Right lobe of liver (tissue), 6 donors: ENCODE measurements at regions not wholly inside any gene's neighbourhood (a gene's known extent, or its start where the extent isn't known, plus 50 kb on each side); places are given as distances from the start of the nearest gene placed in this dataset.

Experiments
- ATAC-seq, 4 donors: fragments of 200-7000 bp; cut with Tn5 transposase; one replicate each; pipeline ENCODE4 v1.9.1; 2020; ENCODE audit warnings: mild to moderate bottlenecking in 4 of 4, moderate library complexity in 4 of 4
- DNase-seq, 3 donors: peaks; one replicate each; pipeline ENCODE4 v3.0.0-alpha.2; 2020
- H3K27ac ChIP-seq, 3 donors: fragments of 200-600 bp; one replicate each; pipeline ENCODE4 v1.8.0; 2022
- H3K27me3 ChIP-seq, 2 donors: fragments of 200-600 bp; one replicate each; pipeline ENCODE4 v1.8.0; 2022
- H3K36me3 ChIP-seq, 4 donors: fragments of 200-600 bp; sonication (generic) in 1 of 4; one replicate each; pipeline versions ENCODE4 v1.5.1 to v1.8.0; 2017 to 2022; ENCODE audit warnings: control low read depth in 1 of 4
- H3K4me1 ChIP-seq, 4 donors: fragments of 200-600 bp; sonication (generic) in 1 of 4; one replicate each; pipeline versions ENCODE4 v1.5.1 to v1.8.0; 2017 to 2022; ENCODE audit warnings: control low read depth in 1 of 4
- H3K4me3 ChIP-seq, 3 donors: fragments of 200-600 bp; one replicate each; pipeline ENCODE4 v1.8.0; 2022
- H3K9me3 ChIP-seq, 4 donors: fragments of 200-600 bp; sonication (generic) in 1 of 4; one replicate each; pipeline versions ENCODE4 v1.5.1 to v1.8.0; 2017 to 2022; ENCODE audit warnings: control low read depth in 1 of 4
- CTCF ChIP-seq, 4 donors: fragments of 200-600 bp in 3 of 4; fragments of 450-650 bp in 1 of 4; IDR thresholded peaks; one replicate each; pipeline versions ENCODE4 v1.5.1 to v1.8.0; 2016 to 2022; ENCODE audit warnings: antibody characterized with exemption in 4 of 4, mild to moderate bottlenecking in 2 of 4
- POLR2A ChIP-seq: fragments of 450-650 bp; IDR thresholded peaks from one replicate; pipeline ENCODE4 v1.6.1; 2017; ENCODE audit warnings: antibody characterized with exemption, mild to moderate bottlenecking
- WGBS: methylation state at CpG from one replicate; pipeline ENCODE4 v1.1.6; 2018; ENCODE audit warnings: low coverage, low lambda C conversion rate; ENCODE audit not compliant: insufficient coverage; ENCODE audit errors: missing lambda C conversion rate; 5-methylcytosine and 5-hydroxymethylcytosine counted together
- intact Hi-C, 2 donors: fragments of 100-400 bp; cut with DNase I; formaldehyde crosslinking; loops; one replicate each; pipeline versions ENCODE4 v1.11.2 to v1.14.1; 2022
- donor health status: DM: no; HTN: yes; CAD: no.
- donor health status: DM: no; HTN: no; CAD: no.
- donor health status: DM: no; HTN: no; CAD: no.
- donor health status: DM: no; HTN: yes; CAD: no.
- donor health status: DM: no; HTN: yes; CAD: no.

GRCh38 chr22:27269751-27270543 is 531.6 kb downstream of the MN1 start:
- H3K27me3 ChIP-seq = no peaks in the 10 kb centered on the region
- WGBS = 43% methylated on average over 3 of the region's 5 CpGs
- H3K9me3 ChIP-seq = no peaks in the 10 kb centered on the region
- no peak overlapping the region for H3K4me3 ChIP-seq
- TF ChIP-seq POLR2A (no peak), CTCF (IDR thresholded peaks at IDR 0.05) (no peak)
- H3K36me3 ChIP-seq = no peaks in the 10 kb centered on the region
- intact Hi-C loops = no loop called here
- DNase-seq (no peak), ATAC-seq (no peak)
- H3K27ac ChIP-seq = no peak overlapping the region
- H3K4me1 ChIP-seq = no peaks in the 10 kb centered on the region

GRCh38 chr22:27270818-27271510 is 530.6 kb downstream of the MN1 start:
- no peaks in the 10 kb centered on the region for H3K36me3 ChIP-seq
- H3K27ac ChIP-seq = no peak overlapping the region
- no peak overlapping the region for H3K4me3 ChIP-seq
- TF ChIP-seq CTCF (IDR thresholded peaks at IDR 0.05) = no peak
- no peak for TF ChIP-seq POLR2A
- H3K4me1 ChIP-seq = no peaks in the 10 kb centered on the region
- no peaks in the 10 kb centered on the region for H3K9me3 ChIP-seq
- no CpG with 5 or more reads among the region's 18 CpGs for WGBS
- DNase-seq (no peak), ATAC-seq (no peak)
- no peaks in the 10 kb centered on the region for H3K27me3 ChIP-seq
- intact Hi-C loops = no loop called here

GRCh38 chr22:27273436-27273835 is 528.1 kb downstream of the MN1 start:
- WGBS = 22% methylated on average over 8 of the region's 8 CpGs
- Histone ChIP-seq H3K4me3 (no peak overlapping the region), H3K27me3 (no peaks in the 10 kb centered on the region), H3K36me3 (no peaks in the 10 kb centered on the region), H3K9me3 (no peaks in the 10 kb centered on the region), H3K27ac (no peak overlapping the region), H3K4me1 (no peaks in the 10 kb centered on the region)
- DNase-seq (no peak), ATAC-seq (no peak)
- no peak for TF ChIP-seq CTCF (IDR thresholded peaks at IDR 0.05)
- TF ChIP-seq POLR2A = no peak
- intact Hi-C loops = no loop called here

- DNase-seq = no peak
- H3K36me3 ChIP-seq = no peaks in the 10 kb centered on the region
- no peaks in the 10 kb centered on the region for H3K27me3 ChIP-seq
- TF ChIP-seq POLR2A (no peak), CTCF (IDR thresholded peaks at IDR 0.05) (no peak)
- 44% methylated on average over 6 of the region's 10 CpGs for WGBS
- no peaks in the 10 kb centered on the region for H3K4me1 ChIP-seq
- no peak overlapping the region for H3K27ac ChIP-seq
- no peak overlapping the region for H3K4me3 ChIP-seq
- H3K9me3 ChIP-seq = no peaks in the 10 kb centered on the region
- ATAC-seq = no peak
- intact Hi-C loops = no loop called here
Observed at GRCh38 chr22:27273853-27274252, 527.7 kb downstream of the MN1 start.
